NCI-H1105 treated with DMSO at 0.1 percent for 48 hours (cell line): ENCODE measurements at regions not wholly inside any gene's neighbourhood (a gene's known extent, or its start where the extent isn't known, plus 50 kb on each side); places are given as distances from the start of the nearest gene placed in this dataset.
A peak's percentile ranks its signal among the peaks of the same experiment; 100 is the strongest.

ENCODE experiments used
- DNase-seq: peaks from one replicate; lab custom pipeline; 2025; lab: John Stamatoyannopoulos, UW

GRCh38 chr20:51335329-51335841 is 207.1 kb downstream of the NFATC2 start:
- DNase-seq = no peak

DNA sequence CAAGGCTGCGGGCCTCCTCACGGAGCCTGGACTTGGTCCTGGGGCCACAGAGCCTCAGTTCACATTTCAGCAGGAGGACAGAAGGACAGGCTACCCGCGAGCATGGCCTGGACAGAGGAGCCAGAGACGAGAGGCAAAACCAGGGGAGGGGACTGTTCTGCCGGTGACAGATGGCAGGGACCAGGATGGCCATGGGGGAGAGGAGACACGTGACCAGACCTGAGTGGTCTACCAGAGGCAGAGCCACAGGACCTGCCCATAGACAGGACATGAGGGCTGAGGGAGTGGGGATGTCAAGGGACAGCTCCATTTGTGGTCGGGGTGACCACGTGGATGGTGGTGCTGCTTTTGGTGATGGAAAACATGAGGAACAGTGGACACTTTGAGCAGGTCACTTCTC is 207.9 kb downstream of the NFATC2 start:
- no peak for DNase-seq

DNA sequence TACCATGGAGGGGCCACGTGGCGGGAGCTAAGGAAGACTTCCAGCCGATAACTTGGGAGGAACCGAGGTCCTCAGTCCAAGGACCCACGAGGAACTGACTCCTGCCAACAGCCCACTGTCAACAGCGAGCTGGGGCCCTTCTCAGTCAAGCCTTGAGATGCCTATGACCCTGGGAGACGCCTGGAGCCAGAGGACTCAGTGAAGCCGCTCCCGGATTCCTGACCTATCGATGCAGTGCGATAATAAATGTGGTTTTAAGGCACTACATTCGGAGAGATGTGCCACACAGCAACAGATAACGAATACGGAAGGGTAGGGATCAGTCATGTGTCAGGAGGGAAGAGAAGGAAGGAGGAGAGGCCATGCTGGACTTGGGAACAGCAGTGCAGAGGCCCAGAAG is 208.5 kb downstream of the NFATC2 start:
- no peak for DNase-seq

GRCh38 chr20:51333446-51333845 is 209.1 kb downstream of the NFATC2 start:
- no peak for DNase-seq

GRCh38 chr20:51331481-51331880 is 211.0 kb downstream of the NFATC2 start:
- DNase-seq = no peak

DNA sequence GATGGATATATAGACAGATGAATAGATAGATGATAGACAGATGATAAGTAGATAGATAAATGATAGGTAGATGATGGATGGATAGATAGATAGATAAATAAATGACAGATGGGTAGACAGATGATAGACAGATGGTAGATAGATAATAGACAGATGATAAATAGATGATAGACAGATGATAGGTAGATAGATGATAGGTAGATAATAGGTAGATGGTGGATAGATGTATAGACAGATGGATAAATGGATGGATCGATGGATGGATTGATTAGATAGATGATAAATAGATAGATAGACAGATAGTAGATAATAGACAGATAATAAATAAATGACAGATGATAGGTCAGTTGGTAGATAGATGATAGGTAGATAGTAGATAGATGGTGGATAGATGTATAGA is 212.7 kb downstream of the NFATC2 start:
- no peak for DNase-seq

DNA sequence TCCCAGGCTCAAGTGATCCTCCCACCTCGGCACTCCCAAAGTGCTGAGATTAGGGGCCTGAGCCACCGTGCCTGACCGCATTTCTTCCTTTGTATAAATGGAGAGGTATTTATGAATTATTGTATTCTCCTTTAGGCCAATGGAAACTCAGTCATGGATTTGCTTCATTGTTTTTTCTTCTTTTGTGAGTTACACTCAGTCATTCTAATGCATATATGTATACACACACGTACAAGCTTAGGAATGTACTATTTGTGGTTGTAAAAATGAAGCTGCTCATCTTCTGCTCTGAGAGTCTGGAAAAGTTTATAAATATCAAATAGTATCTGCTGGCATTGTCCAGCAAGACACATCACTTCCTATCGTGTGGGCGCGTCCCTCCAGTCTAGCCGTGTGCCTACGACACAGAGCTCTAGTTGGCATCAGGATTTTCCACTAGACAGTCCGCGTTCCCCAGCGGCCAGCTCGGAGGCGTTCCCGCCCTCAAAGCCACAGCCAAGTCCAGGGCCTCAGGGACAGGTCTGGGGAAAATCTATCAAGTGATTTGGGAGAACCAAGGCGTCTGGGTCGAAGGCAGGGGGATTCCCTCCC is 215.2 kb downstream of the NFATC2 start:
- DNase-seq = no peak

DNA sequence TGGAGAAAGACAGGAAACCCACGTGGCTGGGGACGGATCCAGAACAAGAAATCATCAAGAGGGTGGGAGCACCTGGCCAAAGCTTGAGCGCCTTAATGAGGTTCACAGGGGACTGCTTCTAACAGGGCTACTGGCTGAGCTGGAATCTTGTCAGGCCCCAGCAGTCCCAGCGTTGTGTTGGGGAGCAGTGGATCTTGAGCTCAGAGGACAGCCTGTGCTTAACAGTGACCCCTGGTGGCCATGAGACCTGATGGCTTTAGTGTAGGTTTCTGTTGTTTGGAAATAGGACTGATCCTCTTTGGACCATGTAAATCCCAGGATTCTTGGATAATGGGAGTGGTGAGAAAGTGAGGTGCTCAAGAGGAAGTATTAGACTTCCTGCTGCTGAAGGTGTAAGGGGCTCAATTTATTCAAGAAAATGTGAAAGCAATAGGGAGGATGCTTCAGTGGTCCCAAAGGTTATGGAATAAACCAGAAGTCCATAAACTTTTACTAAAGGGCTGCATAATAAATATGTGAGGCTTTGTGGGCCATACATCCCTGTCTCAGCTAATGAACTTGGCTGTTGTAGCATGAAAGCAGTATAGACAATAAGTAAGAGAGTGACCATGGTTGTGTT is 216.2 kb downstream of the NFATC2 start:
- DNase-seq = no peak

DNA sequence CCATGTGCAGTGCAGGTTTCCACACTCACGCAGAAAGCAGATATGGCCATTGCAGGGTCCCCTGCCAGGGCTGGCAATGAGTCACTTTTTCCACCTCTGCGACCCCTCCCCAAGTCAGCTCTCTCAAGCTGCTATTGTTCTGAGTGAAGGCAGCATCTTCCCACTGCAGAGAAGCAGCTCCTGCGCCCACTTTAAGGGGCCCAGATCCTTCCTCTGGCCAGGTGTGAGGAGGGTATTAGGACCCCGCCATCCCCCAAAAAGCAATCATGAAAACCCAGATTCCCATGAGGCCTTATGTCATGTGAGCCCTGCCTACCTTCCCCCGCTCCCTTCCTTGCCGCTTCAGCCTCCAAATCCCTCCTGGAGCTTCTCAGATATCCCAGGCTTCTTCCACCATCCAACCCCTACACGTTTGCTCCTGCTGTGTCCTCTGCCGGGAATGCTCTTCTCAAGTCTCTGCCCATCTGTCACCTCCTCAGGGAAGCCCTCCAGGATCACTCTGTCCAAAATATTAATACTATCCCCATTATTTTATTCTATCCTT is 220.3 kb downstream of the NFATC2 start:
- DNase-seq = no peak

- no peak for DNase-seq
Measured at GRCh38 chr20:51321343-51322163, 221.0 kb downstream of the NFATC2 start.

- DNase-seq = no peak
Measured at GRCh38 chr20:51319522-51319921, 223.0 kb downstream of the NFATC2 start.

GRCh38 chr20:51318058-51318949 is 224.2 kb downstream of the NFATC2 start:
- peak; percentile 51 for DNase-seq

DNA sequence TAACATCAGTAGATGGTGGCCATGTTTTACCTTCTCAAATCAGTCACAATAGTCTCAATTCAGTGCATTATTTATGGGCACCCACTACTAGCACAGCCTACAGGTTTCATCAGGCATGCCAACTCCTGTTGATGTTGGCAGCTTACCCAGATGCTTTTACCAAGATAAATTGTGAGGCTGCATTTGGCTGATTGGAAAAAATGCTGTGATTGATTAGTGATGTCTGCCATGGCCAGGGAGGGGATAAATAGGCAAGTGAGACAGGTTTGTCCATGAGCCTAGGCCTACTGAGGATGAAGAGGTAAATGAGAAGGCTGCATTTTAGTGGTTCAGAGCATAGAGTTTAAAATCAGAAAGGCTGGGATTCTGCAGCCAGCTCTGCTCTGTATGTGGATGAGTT is 227.1 kb downstream of the NFATC2 start:
- DNase-seq = no peak

DNA sequence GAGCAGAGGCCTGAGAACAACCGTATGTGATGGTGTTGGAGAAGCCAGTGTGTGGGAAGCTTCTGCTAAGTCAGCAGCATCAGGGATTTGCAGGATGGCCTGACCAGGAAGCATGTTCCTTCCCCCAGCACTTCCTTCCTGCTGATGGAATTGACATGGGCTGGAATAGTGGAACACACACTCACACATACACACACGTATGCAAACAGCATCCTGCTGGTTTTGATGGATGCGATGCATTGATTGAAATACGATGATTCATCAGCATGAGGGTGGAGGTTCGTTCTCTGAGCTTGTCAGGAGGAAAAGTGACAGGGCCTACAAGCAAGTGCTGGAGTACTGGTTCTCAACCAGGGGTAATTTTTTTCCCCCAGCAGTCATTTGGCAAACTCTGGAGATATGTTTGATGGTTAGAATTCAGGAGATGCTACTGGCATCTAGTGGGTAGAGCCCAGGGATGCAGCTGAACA is 229.1 kb downstream of the NFATC2 start:
- no peak for DNase-seq

- no peak for DNase-seq
Measured at GRCh38 chr20:51312480-51312783, 230.1 kb downstream of the NFATC2 start.

GRCh38 chr20:51311636-51312479 is 230.7 kb downstream of the NFATC2 start:
- DNase-seq = no peak

DNA sequence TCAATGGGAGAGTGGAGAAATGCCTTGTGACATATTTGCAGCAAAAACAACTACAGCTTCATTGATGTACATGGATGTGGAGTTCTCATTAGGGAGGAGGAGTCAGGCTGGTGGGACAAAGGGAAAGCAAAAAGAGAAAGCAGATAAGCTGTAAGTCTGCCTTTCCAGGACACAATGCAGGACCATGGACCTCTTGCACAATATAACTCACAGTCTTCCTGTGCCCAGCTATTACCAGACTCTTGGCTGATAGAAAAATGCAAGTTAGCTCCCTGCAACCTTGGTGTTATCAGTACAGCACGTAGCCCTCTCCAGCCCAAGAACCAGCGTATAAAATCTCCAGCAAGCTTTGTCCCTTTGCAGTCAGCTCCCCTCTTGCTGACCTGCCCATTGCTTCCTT is 232.3 kb downstream of the NFATC2 start:
- no peak for DNase-seq

DNA sequence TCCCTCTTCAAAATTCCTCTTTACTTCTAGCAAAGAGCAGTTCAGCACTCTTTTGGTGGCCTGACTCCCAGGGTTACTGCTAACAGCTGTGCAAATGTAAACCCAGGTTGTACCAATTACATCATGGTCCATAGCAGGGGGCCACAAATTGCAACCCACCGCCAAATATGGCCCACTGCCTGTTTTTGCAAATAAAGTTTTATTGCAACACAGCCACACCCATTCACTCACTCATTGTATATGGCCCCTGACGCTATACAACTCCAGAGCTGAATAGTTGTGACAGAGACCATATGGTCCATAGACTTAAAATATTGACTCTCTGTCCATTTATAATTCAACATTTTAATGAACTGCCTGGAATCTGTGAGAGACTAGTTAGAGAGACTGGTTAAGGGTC is 233.4 kb downstream of the NFATC2 start:
- no peak for DNase-seq

DNA sequence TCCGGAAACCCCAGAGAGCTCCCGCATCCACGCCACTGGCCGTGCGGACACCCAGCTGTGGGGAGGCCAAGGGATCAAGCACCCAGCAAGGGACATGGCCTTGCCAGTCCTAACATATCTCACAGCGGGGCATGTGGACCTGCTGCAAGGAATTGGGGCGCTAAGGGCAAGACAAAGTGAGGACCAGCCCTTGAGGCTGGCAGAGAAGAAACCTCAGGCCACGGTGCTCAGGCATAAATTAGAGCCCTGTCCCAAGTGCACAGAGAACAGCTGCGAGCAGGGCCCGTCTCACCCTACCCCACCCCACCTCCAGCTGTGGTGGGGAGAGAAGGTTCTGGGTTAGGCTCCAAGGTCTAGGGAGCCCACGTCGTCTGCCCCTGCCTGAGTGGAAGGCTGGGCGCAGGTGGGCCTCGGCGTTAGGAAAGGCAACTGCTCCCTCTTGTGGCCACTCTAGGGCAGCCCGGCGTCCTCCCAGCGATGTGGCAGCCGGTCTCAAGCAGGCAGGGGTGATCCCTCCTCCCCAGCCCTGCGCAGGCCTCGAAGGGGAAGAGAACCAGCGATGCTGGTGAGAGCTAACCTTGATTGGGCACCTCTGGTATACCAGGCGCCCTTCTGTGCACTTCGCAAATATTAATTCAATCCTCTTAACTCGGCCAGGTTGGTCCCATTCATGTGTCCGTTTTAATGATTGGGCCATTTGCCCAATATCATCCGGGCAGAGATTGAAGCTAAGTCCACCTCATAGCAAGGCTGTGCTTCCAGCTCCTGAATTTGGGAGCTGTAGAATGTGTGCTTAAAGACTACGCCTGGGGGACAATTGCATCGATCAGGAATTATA is 235.8 kb downstream of the NFATC2 start:
- DNase-seq = peak; percentile 69

DNA sequence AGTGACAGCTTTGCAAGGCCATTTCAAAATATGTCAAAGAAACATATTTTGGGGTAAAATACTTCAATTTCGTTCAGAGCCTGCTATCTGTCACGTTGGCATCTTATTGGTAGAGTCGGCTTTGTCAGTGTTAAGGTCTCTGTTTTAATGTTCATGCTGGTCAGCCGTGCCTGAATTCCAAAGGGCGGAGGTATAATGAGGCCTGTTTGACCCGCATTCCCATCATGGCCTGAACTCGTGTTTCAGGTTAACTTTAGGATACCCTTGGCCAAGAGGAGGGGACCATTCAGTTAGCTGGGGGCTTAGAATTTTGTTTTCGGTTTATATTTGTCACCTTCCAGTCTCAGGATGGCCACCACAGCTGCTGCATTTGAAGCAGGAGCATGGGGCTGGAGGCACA is 236.4 kb downstream of the NFATC2 start:
- DNase-seq = no peak
